Stomach (tissue), 8 donors: ENCODE measurements at regions not wholly inside any gene's neighbourhood (a gene's known extent, or its start where the extent isn't known, plus 50 kb on each side); places are given as distances from the start of the nearest gene placed in this dataset.
A peak's percentile ranks its signal among the peaks of the same experiment; 100 is the strongest.

ENCODE experiments used
- DNase-seq, 2 donors: peaks; one replicate each; pipeline versions ENCODE4 v3.0.0 to v3.0.0-alpha.2; 2013 to 2019
- H3K27ac ChIP-seq, 5 donors: fragments of 200-600 bp in 4 of 5; sonication (generic) in 4 of 5; one replicate each; pipeline ENCODE4 v1.5.1; 2013 to 2019; ENCODE audit warnings: mild to moderate bottlenecking in 1 of 5, moderate library complexity in 1 of 5
- H3K27me3 ChIP-seq, 3 donors: fragments of 200-600 bp; sonication (generic); one replicate each; pipeline ENCODE4 v1.5.1; 2017 to 2019; ENCODE audit warnings: mixed run types in 1 of 3
- H3K36me3 ChIP-seq, 4 donors: fragments of 200-600 bp; sonication (generic); 1 replicate in 3 of 4; 2 replicates in 1 of 4; pipeline ENCODE4 v1.5.1; 2016 to 2019
- H3K4me1 ChIP-seq, 4 donors: fragments of 200-600 bp; sonication (generic); one replicate each; pipeline ENCODE4 v1.5.1; 2016 to 2019
- H3K4me3 ChIP-seq, 4 donors: fragments of 200-600 bp; sonication (generic) in 3 of 4; one replicate each; pipeline ENCODE4 v1.5.1; 2016 to 2019; ENCODE audit warnings: mild to moderate bottlenecking in 1 of 4
- H3K9me3 ChIP-seq, 4 donors: fragments of 200-600 bp; sonication (generic); one replicate each; pipeline ENCODE4 v1.5.1; 2016 to 2019
- CTCF ChIP-seq, 7 experiments: fragments of 450-650 bp in 4 of 7; fragments of 200-600 bp in 3 of 7; sonication (generic) in 3 of 7; IDR thresholded peaks; one replicate each; pipeline ENCODE4 v1.5.1; 2016 to 2019; ENCODE audit warnings: antibody characterized with exemption in 7 of 7, control low read depth in 2 of 7, mild to moderate bottlenecking in 1 of 7
- EP300 ChIP-seq: sonication (generic); formaldehyde crosslinking; IDR thresholded peaks from one replicate; pipeline ENCODE4 v1.6.1; 2017; ENCODE audit warnings: antibody characterized with exemption
- POLR2A ChIP-seq, 4 donors: fragments of 450-650 bp; IDR thresholded peaks; one replicate each; pipeline ENCODE4 v1.6.1; 2016; ENCODE audit warnings: antibody characterized with exemption in 4 of 4, control low read depth in 2 of 4, mild to moderate bottlenecking in 1 of 4, moderate library complexity in 1 of 4
- POLR2AphosphoS5 ChIP-seq, 3 donors: sonication (generic); formaldehyde crosslinking; IDR thresholded peaks; one replicate each; pipeline ENCODE4 v1.6.1; 2016; ENCODE audit warnings: antibody characterized with exemption in 3 of 3
- WGBS, 5 donors: extraction: QIAGEN DNeasy Blood & Tissue Kit in 3 of 5; methylation state at CpG; one replicate each; pipeline versions ENCODE4 v1.1.5 to v1.1.7; 2013 to 2018; 5-methylcytosine and 5-hydroxymethylcytosine counted together
- intact Hi-C: fragments of 100-400 bp; cut with DNase I; formaldehyde crosslinking; loops from one replicate; pipeline ENCODE4 v1.15.1; 2023; ENCODE audit warnings: low total_unique reads
- donor health status: healthy with polysubstance abuse.
- donor health status: Bipolar disorder and iron deficiency.
- donor health status: healthy.

- Histone ChIP-seq H3K4me1 (no peaks in the 10 kb centered on the region), H3K27ac (no peak overlapping the region), H3K27me3 (no peaks in the 10 kb centered on the region), H3K9me3 (no peaks in the 10 kb centered on the region), H3K36me3 (no peaks in the 10 kb centered on the region), H3K4me3 (no peak overlapping the region)
- peak in 1 of 2 donors; percentile 9 for DNase-seq
- 55 to 83% (median 78%) methylated on average over 4 of the region's 4 CpGs for WGBS, 5 donors
- TF ChIP-seq POLR2AphosphoS5 (IDR thresholded peaks at IDR 0.05) (no peak), EP300 (no peak), CTCF (IDR thresholded peaks at IDR 0.05) (no peak), POLR2A (IDR thresholded peaks at IDR 0.05) (no peak)
- intact Hi-C loops, result no loop called here
These were observed 57.4 kb upstream of the TMPRSS15 start for GRCh38 chr21:18460979-18461378.

- H3K9me3 ChIP-seq, result no peaks in the 10 kb centered on the region
- intact Hi-C loops, result no loop called here
- H3K4me3 ChIP-seq, result no peak overlapping the region
- no peak overlapping the region for H3K27ac ChIP-seq
- H3K36me3 ChIP-seq, result no peaks in the 10 kb centered on the region
- no peaks in the 10 kb centered on the region for H3K4me1 ChIP-seq
- DNase-seq, result no peak
- WGBS, 5 donors, result 82 to 92% (median 91%) methylated on average over 3 of the region's 3 CpGs
- TF ChIP-seq EP300 (no peak), POLR2A (IDR thresholded peaks at IDR 0.05) (no peak), POLR2AphosphoS5 (IDR thresholded peaks at IDR 0.05) (no peak), CTCF (IDR thresholded peaks at IDR 0.05) (no peak)
- no peaks in the 10 kb centered on the region for H3K27me3 ChIP-seq
These were observed 58.2 kb upstream of the TMPRSS15 start for GRCh38 chr21:18461743-18462142.

- no peak for DNase-seq
- WGBS, 5 donors, result 57 to 80% (median 62%) methylated on average over 2 of the region's 2 CpGs
- intact Hi-C loops, result no loop called here
- Histone ChIP-seq H3K4me3 (no peak overlapping the region), H3K9me3 (no peaks in the 10 kb centered on the region), H3K4me1 (no peaks in the 10 kb centered on the region), H3K27me3 (no peaks in the 10 kb centered on the region), H3K27ac (no peak overlapping the region), H3K36me3 (no peaks in the 10 kb centered on the region)
- TF ChIP-seq POLR2AphosphoS5 (IDR thresholded peaks at IDR 0.05), result no peak
- no peak for TF ChIP-seq POLR2A (IDR thresholded peaks at IDR 0.05)
- no peak for TF ChIP-seq EP300
- TF ChIP-seq CTCF (IDR thresholded peaks at IDR 0.05), result no peak
These were observed 64.1 kb upstream of the TMPRSS15 start for GRCh38 chr21:18467715-18468114.

GRCh38 chr21:18468790-18469189 is 65.2 kb upstream of the TMPRSS15 start:
- H3K9me3 ChIP-seq, result no peaks in the 10 kb centered on the region
- 56 to 70% (median 59%) methylated on average over 6 of the region's 6 CpGs for WGBS, 5 donors
- H3K4me3 ChIP-seq, result no peak overlapping the region
- TF ChIP-seq POLR2A (IDR thresholded peaks at IDR 0.05), result no peak
- TF ChIP-seq POLR2AphosphoS5 (IDR thresholded peaks at IDR 0.05), result no peak
- TF ChIP-seq EP300, result no peak
- no peak for TF ChIP-seq CTCF (IDR thresholded peaks at IDR 0.05)
- DNase-seq, result peak in 1 of 2 donors; percentile 9
- no peak overlapping the region for H3K27ac ChIP-seq
- no peaks in the 10 kb centered on the region for H3K4me1 ChIP-seq
- intact Hi-C loops, result no loop called here
- H3K27me3 ChIP-seq, result no peaks in the 10 kb centered on the region
- H3K36me3 ChIP-seq, result no peaks in the 10 kb centered on the region
